ENCODE measurements at regions not wholly inside any gene's neighbourhood (a gene's known extent, or its start where the extent isn't known, plus 50 kb on each side); places are given as distances from the start of the nearest gene placed in this dataset.

DNA sequence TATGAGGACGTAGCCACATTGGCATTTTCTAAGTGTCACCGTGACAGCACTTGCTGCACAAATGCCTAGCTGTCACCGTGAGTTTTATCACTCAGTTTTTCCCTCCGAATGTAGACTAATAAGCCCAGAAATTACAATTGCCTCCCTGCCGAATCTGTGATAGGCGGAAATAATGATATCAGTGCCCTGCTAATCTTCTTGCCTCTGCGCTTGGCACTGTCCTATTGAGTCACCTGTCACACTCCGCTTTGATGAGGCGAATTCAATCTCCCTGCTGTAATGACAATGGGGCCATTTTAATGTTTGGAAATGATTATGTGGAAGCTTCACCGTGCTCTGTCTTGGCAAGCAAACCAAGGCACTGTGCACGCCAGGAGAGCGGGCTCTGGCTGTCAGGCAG, 112.8 kb downstream of the LINC00237 start:
- no peak for DNase-seq (ENCODE audit: low read depth, low spot score)

DNA sequence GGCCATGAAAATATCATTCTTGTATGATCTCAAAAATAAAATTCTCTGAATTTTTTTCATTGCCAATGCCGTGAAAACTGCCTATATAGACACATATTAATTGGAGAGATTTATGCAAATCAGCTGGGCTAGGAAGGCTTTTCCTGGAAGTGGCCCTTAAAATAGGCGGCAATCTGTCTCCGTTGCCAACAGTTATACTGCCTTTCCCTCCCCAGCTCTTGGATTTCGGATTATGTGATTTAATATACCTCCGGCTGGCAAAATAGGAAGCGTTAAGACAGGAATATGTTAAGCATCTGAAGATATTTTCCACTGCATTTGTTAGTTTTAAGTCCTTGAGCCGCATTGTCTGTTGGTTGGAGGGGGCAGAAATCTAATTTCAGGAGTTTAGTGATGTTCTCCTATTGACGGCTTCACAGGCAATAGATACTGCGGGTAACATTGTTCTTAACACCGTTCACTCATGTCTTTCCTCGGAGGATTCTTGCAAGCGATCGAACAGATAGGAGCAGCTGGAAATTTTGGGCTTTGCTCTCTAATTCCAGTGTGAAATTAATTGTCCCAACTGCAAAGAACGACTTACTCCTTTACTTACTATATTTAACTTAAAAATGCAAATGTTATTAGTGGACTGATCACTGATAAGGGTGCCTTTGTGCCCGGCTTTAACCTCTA, 113.3 kb downstream of the LINC00237 start:
- no peak for DNase-seq (ENCODE audit: low read depth, low spot score)

DNA sequence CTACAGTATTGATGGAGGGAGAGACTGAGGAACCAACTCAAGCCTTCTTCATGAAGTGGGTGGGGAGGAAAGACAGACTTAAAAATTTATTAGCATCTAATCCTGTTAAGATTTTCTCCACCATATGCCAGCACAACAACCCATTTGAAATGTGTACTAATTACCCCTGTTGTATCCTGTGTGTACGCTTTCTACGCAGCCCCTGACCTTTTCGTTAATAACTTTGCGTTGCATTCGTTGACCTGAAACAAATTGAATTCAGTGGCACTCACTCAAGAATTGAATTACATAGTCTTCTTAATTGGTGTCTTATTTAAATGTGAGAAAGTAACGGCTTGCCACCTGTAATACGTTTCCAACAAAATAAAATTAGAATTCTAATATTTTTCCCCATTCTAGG, 113.9 kb downstream of the LINC00237 start:
- DNase-seq (ENCODE audit: low read depth, low spot score), result no peak

DNA sequence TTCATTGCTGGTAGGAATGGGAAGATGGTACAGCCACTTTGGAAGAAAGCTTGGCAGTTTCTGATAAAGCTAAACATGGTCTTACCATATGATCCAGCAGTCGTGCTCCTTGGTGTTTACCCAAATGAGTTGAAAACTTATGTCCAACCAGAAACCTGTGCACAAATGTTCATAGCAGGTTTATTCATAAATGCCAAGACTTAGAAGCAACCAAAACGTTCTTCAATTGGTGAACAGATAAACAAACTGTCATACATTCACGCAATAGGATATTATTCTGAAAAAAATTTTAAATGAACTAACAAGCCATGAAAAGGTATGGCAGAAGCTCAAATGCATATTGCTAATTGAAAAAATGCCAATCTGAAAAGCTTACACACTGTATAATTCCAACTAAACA, 117.1 kb downstream of the LINC00237 start:
- no peak for DNase-seq (ENCODE audit: low read depth, low spot score)

DNA sequence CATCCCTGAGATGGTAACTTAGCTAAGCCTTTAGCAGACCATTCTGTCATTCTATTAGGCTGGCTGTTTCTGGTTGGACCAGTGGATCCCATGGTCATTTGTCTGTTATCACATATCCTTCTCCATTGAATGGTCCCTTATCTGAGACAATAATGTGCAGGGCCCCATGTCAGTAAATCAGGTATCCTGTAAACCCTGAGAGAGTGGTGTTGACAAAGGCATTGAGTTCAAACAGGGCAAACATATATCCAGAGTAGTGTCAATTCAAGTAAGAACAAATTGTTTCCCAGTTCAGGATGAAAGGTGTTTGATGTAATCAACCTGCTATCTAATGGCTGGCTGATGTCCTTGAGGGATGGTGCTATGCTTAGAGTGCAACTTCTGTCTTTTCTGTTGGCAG, 126.2 kb downstream of the LINC00237 start:
- no peak for DNase-seq (ENCODE audit: low read depth, low spot score)

DNA sequence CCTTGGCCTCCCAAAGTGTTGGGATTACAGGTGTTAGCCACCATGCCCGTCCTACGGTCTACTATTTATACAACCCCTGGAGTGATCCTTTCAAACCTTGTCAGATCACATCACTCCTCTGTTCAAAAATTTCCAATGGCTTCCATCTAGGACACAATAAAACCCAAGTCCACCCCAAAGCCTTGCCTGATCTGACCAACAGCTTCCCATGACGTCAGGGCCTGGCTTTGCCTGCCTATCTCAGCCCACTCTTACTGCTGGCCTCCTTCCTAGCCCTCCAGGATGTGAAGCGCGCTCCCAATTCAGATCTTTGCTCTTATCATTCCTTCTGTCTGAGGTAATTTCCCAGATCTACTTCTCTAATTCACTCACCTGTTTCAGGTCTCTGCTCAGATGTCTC, 128.4 kb downstream of the LINC00237 start:
- DNase-seq (ENCODE audit: low read depth, low spot score), result no peak

DNA sequence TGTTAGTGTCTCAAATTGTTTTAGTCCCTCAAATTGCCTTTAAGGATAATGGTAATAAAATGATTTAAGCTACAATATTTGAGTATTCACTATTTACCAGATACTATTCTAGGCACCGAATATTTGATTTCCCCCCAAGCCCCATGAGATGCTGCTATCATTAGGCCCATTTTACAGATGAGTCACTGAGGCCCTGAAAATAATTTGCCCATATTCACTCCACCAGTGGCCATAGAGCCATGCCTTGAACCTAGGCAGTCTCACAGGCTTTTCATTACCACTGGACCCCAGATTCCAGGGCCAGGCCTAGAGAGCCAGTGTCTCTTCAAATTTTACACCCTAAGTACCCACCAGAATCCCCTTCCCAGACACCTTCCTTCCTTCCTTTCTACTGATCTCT, 133.7 kb downstream of the LINC00237 start:
- no peak for DNase-seq (ENCODE audit: low read depth, low spot score)

DNA sequence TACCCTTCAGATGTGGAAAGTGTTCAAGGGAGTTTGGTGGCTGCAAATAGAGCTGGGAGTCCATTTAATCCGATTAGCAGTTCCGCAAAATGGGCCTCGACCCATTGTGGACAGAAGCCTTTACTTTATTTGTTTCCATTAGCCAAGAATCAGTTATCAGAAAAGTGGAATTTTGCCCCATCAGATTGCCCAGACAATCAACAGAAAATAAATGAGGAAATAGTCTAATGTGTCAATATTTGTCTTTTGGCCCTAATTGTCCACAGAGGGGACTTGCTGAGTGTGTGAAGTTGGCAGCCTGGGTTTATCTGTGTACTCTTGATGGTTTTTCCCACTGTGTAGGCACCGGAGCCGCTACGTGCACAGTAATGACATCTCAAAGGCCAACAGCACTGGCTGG, 134.3 kb downstream of the LINC00237 start:
- no peak for DNase-seq (ENCODE audit: low read depth, low spot score)

DNA sequence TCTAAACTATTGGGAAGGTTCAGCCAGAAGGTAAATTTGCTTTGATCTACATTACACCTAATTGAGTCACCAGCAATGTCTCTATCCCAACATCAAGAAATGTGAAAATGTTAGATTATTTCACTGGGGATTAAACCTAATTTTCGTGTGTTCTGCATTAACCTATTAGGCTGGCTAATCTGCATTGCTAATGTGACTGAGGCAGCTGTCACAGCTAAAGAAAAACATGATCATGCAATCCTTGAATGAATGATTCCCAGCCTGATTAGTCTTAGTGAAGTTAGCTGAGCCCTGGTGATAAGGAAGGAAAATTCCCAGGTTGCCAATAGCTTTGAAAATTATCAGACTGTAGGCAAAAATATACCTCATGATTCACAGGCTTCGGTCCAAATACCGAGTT, 135.3 kb downstream of the LINC00237 start:
- DNase-seq (ENCODE audit: low read depth, low spot score), result no peak

DNA sequence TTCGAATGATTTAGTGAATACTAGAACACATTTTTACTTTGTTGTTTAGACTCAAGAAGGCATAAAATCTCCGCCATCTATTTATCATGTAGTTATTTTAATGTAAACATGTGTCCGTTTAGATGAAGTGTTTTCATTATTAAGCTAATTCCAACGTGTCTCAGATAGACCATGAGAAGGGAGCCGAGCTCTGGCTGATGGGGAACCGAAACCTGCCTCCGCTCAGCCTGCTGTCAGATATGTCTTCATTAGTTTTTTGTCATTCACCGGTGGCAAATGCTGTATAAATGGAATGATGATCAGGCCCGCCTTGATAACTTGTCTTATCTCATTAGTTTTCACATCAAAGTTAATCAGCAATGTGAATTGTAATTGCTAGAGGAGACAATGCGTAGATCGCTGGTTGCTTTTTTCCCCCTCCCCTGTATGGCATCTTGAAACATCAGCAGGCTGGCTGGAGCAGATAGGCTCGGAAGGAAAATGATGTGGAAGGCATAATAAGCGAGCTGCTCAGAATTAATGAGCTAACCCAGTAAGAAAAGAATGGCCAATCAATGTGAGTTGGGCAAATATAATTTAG, 136.4 kb downstream of the LINC00237 start:
- DNase-seq (ENCODE audit: low read depth, low spot score), result no peak

DNA sequence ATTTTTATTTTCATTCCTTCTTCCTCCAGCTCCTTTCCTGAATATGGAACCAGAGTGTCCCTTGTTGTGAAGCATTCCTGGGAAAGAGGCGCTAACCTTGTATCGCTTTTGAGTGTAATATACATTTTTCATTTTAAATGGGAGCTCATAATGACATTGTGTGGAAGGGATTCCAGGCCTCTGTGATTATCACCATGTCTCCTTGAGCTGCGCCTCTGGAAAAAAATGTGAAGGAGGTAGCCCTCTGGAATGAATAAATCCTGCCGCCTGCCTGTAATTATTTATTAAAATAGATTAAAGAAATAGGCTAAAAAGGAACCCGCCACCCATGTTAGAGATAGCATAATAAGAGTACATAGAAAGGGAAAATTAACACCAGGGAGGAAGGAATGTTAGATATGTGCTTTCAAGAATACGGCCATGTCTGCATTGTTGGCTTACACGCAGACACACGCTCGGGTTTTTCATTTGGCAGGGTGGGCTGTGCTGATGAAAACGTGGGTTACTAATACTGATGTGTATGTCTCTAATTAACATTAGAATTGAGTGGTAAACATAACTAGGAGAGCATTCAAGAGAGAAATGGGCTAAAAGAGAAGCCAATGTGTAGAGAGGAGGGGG, 138.5 kb downstream of the LINC00237 start:
- DNase-seq (ENCODE audit: low read depth, low spot score), result no peak

DNA sequence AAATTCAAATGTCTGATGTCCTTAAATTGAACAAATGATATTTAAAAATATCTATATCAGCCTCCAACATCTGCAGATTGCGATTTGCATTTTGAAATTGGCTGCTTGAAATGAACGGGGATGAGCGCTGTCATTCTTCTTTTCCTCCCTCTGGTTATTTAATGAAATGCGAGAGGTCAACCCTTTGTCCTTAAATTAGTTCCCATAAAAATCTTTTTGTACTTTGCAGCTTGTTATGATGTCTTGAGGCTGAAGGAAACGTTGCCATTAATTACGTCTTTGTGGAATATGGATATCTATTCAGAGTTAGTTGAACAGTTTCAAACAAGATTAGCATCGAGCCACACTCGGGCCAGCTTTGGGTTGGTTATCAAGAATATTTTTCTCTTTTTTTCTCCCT, 140.0 kb downstream of the LINC00237 start:
- no peak for DNase-seq (ENCODE audit: low read depth, low spot score)

DNA sequence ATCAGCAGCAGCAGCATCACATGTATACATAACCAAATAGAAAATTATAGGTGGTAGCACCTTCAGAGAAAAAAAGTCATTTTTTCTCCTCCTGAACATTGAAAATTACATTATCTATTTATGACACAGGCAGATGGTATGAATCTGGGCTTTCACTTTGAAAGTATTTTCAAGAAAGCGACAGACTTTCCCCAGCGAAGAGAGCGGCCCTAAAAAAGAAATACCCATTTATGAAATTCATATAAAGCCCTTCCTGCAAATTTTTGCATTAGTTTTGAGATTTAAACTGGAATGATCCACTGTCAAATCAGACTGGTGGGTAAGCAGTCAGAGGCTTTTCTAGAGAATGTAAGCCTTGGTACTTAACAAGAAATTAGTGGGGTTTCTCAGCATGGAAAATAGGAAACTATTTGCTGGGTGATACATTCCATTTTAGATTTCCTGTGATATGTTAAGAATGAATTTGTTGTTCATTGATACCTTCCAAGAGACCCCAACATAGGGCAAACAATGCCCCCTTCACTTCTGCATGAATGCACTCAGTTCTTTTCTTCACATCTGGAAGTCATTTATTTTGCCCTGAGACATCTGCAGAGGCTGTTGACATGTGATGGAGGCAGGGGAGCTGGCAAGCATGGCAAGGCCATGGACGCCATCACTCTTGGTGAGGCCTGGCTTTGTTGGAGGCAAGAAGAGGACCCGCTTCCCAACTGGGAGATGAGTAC, 147.0 kb downstream of the LINC00237 start:
- DNase-seq (ENCODE audit: low read depth, low spot score), result no peak

DNA sequence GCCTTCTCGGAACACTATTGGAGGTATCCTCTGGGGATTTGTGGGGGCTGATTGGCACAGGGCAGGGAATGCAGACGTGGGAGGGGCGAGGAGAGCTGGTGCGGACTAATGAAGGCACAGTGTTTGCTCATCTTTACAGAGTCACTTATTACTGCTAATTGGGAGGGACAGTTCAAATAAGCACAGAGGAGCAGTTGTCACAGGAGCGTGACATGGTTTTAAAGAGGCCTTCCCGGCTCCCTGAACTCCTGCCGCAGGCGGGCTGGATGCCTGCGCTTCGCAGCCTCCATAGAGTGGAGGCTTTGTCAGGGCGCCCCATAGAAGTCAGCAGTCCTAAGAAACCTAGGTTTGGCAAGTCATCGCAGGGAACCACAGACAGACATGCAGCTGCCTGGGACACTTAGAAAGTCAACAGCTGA, 149.6 kb downstream of the LINC00237 start:
- no peak for DNase-seq (ENCODE audit: low read depth, low spot score)

DNA sequence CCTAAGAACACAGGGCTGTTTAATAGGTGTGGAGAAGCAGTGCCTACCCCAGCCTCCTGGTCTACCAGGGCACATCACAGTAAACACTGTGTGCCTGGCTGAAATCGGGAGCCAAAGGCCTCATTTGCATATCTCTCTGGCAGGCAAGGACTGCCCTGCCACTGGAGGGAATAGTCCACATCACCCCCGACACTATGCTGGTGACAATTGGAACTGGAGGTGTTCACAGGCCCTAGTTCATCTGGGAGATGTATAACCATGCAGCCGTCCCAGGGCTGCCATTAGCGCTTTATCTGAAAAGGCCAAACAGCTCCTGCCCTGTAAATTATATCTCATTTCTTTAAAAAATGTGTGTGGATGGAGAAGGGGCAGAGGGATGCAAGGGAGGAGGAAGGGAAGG, 150.3 kb downstream of the LINC00237 start:
- DNase-seq (ENCODE audit: low read depth, low spot score), result no peak

DNA sequence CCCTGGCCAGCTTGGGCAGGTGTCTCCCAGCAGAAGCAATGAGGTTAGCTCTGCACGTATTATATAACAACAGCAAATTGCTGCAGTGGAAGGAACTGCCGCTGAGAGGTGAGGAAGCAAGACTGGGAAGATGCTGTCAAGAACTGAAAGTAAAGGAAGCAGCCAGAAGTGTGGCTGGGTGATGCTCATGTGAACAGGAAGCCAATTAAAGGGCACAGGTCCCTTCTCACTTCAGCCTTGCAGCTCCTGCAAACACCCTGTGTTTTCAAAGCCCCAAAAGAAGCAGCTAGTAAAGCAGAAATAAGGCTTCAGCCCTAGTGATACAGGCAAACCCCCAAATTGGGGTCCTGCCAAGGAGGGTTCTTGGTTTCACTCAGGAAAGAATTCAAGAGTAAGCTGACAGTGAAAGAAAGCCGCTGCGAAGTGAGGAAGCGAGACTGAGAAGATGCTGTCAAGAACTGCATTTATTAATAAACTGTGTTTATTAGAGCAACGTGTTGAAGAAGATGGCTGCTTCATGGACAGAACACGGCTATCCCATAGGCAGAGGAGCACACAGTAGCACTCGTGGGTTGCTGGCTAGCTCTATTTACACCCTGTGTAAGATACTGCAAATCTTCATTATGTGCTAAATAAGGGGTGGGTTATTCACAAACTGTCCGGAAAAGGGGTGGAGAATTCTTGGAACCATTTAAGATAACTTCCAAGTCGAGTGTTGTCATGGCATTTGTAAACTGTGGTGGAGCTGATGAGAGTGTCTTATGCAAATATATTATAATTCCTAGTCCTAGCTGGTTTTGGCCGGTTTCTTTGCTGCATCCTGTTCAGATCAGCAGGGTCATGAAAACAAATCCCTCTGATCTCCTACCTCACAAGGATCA, 152.2 kb downstream of the LINC00237 start:
- peak; percentile 11 for DNase-seq (ENCODE audit: low read depth, low spot score)

DNA sequence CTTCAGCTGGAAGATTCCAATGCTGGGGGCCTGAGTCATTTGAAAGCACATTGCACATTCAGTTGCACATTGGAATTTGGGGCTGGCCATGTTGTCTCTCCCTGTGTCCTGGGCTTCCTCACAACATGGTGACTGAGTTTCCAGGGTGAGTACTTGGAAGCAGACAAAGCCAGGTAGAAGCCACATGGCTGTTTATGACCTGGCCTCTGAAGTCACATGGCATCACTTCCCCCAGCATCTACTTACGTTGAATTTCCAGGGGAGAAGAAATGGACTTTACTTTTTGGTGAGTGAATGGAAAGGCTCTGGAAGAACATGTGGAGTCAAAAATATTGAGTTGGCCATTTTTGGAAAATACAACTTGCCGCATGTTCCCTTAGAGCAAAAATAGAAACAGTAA, 155.5 kb downstream of the LINC00237 start:
- no peak for DNase-seq (ENCODE audit: low read depth, low spot score)

DNA sequence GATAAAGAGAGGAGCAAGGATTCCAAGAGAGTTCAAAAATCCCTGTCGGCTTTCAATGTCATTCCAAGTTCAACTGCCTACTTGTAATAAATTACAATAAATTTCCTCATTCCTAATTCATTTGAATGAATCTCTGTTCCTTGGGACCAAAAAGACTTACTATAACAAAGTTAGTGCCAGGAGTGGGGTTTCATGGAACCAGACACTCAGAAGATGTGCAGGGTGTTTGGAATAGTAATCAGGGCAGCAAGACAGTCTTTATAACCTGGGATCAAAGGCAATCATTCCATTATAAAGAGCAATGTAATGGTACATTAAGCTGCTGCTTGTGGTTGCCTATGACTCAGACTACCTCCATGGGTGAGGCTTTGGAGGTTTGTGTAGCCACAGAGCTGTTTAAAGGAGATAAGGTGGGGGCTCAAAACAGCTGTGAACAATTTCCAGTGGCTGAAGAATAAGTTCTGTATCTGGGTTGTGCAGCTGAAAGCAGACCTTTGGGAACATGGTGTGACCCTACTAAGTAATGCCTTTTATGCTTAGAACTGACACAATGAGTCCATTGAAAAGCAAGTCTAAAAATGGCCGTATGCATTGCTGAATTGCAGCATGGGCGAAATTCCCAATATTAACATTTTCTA, 159.9 kb downstream of the LINC00237 start:
- peak; percentile 12 for DNase-seq (ENCODE audit: low read depth, low spot score)

DNA sequence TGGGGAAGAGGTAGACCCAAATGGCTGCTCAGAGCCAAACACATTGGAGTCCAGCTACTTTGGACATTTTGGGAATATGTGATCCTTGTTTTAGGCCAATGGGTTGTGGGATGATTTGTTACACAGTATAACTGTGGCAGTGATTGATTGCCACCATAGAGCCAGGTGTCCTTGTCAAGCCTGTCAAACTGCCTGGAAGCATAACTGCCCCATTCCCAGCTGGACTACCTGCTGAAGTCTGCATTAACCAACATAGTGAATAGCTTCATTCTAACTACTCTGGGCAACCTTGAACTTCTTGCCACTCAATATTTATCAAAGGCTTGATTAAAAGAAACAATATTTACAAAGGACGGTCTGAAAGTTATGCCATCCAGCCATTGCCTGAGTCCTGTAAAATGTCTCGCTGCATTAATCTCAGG, 164.7 kb downstream of the LINC00237 start:
- DNase-seq (ENCODE audit: low read depth, low spot score), result no peak

DNA sequence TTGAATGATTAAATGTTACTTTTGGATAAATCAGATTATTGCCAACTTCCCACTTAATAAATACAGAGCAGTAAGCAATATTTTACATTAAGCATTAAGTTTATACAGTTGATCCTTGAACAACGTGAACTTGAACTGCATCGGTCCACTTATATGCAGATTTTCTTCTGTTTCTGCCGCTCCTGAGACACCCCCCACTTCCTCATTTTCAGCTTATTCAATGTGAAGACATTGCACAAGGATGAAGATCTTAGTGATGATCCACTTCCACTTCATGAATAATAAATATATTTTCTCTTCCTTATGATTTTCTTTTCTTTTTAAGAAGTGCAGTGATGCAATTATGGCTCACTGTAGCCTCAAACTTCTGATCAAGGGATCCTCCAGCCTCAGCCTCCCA, 167.2 kb downstream of the LINC00237 start:
- DNase-seq (ENCODE audit: low read depth, low spot score), result no peak

DNA sequence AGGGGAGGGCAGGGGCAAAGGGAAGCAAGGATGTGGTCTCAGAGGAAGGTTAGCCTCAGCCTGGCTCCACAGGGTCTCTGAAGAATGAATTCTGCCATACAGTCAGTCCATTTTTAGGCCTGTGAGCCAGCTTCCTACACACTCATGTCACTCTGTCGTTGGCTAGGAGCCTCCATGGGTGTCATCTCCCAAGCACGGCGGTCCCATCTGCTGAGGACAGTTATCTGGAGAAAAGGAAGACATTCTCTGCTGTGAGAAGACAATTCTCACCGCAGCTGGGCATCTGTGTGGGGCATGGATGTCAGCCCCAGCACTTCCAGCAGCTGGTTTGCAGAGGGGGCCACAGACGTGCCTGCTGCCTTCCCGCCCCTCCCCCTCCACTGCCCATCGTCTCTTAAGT, 167.6 kb downstream of the LINC00237 start:
- no peak for DNase-seq (ENCODE audit: low read depth, low spot score)
